Renal cortical epithelial cell (primary cell): ENCODE measurements at regions not wholly inside any gene's neighbourhood (a gene's known extent, or its start where the extent isn't known, plus 50 kb on each side); places are given as distances from the start of the nearest gene placed in this dataset.
A peak's percentile ranks its signal among the peaks of the same experiment; 100 is the strongest.
"Not testable (repeated sequence)": the region's sequence is repeated elsewhere in the genome, so short reads cannot be mapped to it uniquely, and the experiment has no call there.

ENCODE experiments used
- DNase-seq: peaks from one replicate; pipeline ENCODE4 v3.0.0-alpha.2; 2011; ENCODE audit warnings: low read depth

- DNase-seq, result no peak
Measured at GRCh38 chr10:8379906-8380832, 325.7 kb downstream of the GATA3 start.

GRCh38 chr10:8380833-8381496, 326.5 kb downstream of the GATA3 start:
- DNase-seq, result no peak

GRCh38 chr10:8386781-8387180, 332.3 kb downstream of the GATA3 start:
- no peak for DNase-seq

GRCh38 chr10:8389630-8390029, 335.1 kb downstream of the GATA3 start:
- DNase-seq, result peak; percentile 37

GRCh38 chr10:8392216-8392615, 337.7 kb downstream of the GATA3 start:
- peak; percentile 19 for DNase-seq

GRCh38 chr10:8393531-8393930, 339.0 kb downstream of the GATA3 start:
- DNase-seq, result peak; percentile 9

- no peak for DNase-seq
Measured at GRCh38 chr10:8396675-8397074, 342.2 kb downstream of the GATA3 start.

GRCh38 chr10:8398771-8399170, 344.3 kb downstream of the GATA3 start:
- DNase-seq, result no peak

- no peak for DNase-seq
Measured at GRCh38 chr10:8400151-8400550, 345.7 kb downstream of the GATA3 start.

GRCh38 chr10:8400892-8401291, 346.4 kb downstream of the GATA3 start:
- DNase-seq, result no peak

- DNase-seq, result no peak
Measured at GRCh38 chr10:8401531-8401930, 347.0 kb downstream of the GATA3 start.

GRCh38 chr10:8402576-8402975, 348.1 kb downstream of the GATA3 start:
- DNase-seq, result no peak

GRCh38 chr10:8403711-8404371, 349.4 kb downstream of the GATA3 start:
- DNase-seq, result no peak

- DNase-seq, result peak; percentile 22
Measured at GRCh38 chr10:8404721-8405120, 350.2 kb downstream of the GATA3 start.

- no peak for DNase-seq
Measured at GRCh38 chr10:8405596-8405995, 351.1 kb downstream of the GATA3 start.

- no peak for DNase-seq
Measured at GRCh38 chr10:8407501-8408021, 353.1 kb downstream of the GATA3 start.

GRCh38 chr10:8410506-8410905, 356.0 kb downstream of the GATA3 start:
- DNase-seq, result no peak

GRCh38 chr10:8412541-8412940, 358.1 kb downstream of the GATA3 start:
- DNase-seq, result no peak

- not testable (repeated sequence) for DNase-seq
Measured at GRCh38 chr10:8415029-8415428, 360.5 kb downstream of the GATA3 start.

GRCh38 chr10:8416192-8416701, 361.8 kb downstream of the GATA3 start:
- DNase-seq, result no peak

GRCh38 chr10:8416760-8417159, 362.3 kb downstream of the GATA3 start:
- DNase-seq, result no peak

GRCh38 chr10:8417631-8418030, 363.1 kb downstream of the GATA3 start:
- DNase-seq, result no peak
